GM12892 (cell line): ENCODE measurements at regions not wholly inside any gene's neighbourhood (a gene's known extent, or its start where the extent isn't known, plus 50 kb on each side); places are given as distances from the start of the nearest gene placed in this dataset.

Experiments used
- POLR2A ChIP-seq: IDR thresholded peaks from 2 replicates; pipeline ENCODE4 v1.6.1; 2011; ENCODE audit warnings: low read depth, low read length, control low read depth
- TAF1 ChIP-seq: IDR thresholded peaks from 2 replicates; pipeline ENCODE4 v1.6.1; 2011; ENCODE audit warnings: low read depth, mild to moderate bottlenecking, control low read depth, low read length, borderline replicate concordance

DNA sequence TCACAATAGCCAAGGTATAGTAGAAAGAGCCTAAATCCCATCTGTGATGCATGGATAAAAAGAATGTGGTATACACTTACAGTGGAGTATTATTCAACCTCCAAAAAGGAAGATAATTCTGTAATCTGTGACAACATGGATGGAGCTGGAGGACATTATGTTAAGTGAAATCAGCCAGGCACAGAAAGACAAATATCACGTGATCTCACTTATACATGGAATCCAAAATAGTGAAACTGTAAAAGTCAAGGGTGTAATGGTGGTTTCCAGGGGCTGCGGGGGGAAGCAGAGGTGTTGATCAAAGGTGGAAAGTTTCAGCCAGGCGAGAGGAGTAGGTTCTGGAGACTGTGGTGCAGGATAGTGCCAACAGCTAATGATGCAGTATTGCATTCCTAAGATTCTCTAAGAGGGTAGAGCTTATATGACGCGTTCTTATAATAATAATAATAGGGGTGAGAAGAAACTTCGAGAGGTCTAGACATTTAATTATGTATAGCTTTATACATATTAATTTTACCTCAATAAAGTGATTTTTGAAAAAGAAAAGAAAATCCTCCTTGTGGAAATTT is 246.1 kb downstream of the FOXA2 start:
- no peak for TF ChIP-seq POLR2A
- no peak for TF ChIP-seq TAF1
